ENCODE measurements at regions not wholly inside any gene's neighbourhood (a gene's known extent, or its start where the extent isn't known, plus 50 kb on each side); places are given as distances from the start of the nearest gene placed in this dataset.

DNA sequence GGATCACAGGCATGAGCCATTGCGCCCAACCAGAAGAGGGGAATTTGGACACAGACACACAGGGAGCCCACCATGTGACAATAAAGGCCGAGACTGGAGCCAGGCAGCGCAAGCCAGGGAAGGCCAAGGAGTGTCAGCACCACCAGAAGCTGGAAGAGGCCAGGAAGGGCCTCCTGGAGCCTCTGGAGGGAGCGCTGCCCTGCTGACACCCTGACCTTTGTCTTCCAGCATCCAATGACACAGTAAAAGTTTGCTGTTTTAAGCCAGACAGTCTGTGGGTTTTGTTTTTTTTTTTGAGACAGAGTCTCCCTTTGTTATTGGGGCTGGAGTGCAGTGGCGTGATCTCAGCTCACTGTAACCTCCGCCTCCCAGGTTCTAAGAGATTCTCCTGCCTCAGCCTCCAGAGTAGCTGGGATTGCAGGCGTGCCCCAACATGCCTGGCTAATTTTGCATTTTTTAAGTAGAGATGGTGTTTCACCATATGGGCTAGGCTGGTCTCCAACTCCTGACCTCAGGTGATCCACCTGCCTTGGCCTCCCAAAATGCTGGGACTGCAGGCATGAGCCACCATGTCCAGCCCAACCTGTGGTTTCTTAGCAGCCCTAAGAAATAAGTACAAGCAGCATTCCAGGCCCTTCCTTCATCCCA is 215.8 kb downstream of the CTTN start:
- DNase-seq = no peak

DNA sequence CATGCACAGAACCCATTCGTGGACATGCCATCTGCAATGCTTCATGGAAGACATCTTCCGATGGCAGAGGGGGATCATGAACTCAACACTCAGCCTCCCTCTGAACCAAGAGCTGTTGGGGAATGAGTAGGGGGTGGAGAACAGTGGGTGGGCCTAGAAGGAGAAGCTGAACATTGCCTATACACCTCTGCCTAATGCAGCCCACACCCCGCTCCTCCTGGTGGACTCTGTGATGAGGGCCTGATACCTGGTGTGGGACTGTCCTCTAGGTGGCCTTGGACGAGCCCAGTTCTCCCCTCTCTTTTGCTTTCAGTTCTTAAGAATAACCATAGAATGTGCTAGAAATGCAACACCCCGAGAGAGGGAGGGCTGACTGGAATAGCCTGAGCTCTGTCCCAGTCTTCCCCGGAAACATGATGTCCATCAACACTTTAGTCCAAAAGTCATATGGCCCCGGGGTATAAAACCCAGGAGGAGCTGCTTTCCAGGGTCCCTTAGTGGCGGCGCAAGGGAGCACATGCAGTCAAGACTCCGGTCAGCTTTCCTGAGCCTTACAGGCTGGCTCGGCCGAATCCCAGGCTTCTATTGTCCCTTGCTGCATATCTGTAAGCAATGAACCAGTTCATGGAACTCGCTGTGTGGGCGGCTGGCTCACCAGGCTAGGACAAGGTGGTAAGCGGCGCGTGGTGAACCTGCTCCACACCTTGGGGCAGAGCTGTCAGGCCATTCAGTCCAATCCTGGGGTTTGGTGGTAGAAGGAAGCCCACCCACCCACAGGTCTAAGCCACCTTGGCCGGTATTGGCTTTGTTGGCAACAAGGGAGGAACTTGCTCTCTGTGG is 216.9 kb downstream of the CTTN start:
- no peak for DNase-seq

DNA sequence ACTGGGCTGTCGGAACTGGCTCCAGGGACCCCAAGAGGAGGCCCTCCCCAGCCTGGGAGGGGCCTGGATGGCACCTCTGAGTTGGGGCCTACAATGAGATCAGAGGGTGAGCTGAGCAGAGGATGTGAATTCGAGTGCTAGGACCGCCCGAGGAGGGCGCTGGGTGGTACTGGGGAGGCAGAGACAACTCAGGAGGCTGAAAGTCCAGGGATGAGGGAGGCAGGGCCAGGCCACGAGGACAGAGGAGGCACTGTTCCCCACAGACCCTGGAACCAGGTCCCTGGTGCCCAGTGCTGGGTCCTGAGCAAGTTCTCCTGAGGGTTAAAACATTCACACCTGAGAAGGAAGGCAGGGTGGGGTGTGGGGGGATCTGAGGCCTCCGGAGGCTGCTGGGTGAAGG is 218.0 kb downstream of the CTTN start:
- no peak for DNase-seq

DNA sequence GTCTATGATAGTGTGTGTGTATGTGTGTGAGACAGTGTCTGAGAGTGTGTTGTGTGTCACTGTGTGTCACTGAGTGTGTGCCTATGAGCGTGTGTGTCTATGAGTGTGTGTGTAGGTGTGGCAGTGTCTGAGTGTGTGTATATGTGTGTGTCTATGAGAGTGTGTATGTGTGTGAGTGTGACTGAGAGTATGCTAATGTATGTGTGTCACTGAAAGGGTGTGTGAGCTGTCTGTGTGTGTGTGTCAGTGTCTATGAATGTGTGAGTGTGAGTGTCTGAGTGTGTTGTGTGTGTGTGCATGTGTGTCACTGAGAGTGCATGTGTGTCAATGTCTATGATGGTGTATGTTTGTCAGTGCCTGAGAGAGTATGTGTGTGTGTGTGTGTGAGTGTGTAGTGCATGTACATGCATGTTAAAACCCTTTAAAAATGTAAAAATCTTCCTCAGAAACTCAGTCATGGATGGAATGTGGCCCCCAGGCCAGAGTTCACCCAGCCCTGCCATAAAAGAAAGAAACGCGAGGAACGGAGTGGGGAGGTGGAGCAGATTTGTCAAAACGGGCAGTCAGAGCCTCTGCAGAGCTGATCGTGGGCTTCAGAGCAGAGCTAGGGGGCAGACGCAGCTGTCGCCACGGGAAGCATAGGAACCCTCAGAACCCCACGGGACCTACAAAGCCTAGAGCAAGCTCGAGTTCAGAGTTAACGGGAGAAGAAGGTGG is 218.8 kb downstream of the CTTN start:
- DNase-seq = no peak

DNA sequence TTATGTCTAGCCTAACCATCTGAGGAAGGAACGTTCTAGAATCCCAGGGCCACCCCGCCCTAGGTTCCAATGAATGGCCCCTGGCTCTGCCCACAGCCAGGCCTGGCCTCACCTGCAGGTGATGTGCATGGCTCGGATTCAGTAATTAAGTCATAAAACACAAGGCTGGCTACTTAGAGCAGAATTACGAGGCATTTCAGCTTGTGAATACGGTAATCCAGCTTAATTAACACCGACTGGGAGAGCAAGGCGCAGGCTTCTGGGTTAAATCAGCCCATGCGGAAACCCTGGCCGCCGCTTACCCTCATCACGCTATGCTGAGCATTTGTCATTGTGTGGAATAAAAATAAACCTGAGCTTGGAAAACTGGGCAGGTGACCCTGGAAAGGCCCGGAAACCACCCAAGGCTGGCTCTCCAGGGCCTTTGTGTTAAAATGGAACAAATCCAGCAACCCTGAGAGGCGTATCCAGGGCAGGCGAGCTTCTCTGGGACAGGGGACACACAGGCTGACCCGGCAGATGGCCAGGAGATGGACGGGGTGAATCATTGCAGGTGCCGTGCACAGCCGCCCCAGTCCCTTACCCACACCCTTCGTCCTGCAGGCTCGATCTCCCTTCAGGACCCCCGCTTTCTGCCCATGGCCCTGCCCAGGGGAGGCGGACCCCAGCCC is 220.2 kb downstream of the CTTN start:
- DNase-seq = no peak

DNA sequence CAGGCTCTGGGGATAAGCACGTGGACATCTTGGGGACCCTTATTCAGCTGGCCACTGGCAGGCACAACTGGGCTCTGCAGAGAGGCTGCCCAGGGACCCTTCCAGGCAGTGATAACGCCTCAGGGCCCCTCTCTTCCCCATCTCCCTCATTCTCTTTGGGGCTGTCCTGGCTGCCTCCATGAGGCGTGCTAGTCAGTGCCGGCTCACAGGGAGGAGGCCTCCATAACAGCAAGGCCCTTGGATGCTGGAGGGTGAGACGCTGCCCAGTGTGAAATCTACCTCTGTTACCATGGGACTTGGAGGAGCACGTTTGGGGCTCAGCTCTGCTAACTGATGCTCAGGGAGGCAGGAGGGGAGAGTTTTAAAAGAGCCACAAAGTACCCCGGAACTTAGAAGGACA is 221.3 kb downstream of the CTTN start:
- DNase-seq = no peak

DNA sequence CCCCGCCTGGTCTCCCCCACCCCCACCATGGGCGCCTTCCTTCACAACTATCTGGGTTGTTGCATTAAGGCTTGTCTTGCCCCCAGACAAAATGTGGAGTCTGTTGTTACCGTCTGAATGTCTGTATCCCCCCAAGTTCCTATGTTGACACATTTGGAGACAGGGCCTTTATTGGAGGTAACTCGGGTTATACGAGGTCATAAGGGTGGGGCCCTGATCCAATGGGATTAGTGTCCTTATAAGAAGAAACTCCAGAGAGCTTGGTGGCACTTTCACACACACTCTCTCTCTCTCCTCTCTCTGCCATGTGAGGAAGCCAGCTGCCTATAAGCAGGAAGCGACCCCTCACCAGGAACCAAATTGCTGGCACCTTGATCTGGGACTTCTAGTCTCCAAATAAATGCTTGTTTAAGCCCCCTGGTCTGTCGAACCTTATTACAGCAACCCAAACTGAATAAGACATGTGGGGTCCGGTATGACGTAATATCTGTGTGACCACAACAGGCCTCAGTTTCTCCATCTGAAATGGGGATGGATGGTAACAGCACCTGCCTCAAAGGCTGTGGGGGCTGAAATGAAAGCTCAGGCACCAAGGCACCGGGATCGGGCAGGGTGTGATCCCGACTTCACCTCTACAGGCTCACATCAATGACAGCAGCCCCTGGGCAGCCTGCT is 222.3 kb downstream of the CTTN start:
- DNase-seq = no peak

DNA sequence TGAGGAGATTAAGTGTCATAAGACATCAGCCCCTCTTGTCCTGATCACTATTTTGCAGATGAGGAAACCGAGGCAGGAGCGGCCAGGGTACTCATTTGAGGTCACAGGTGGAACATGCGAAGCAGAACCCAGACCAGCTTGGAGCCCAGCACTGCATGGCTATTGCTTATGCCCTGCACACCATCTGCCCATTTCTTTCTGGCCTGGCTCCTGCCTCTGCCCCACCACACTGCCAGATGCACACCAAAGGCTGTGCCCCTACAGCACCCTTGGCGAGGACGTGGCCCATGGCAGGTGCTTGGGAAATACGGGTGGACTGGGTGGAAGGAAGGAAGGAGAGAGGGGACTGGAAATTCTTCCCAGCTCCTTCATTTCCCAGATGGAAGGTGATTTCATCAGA is 222.9 kb downstream of the CTTN start:
- no peak for DNase-seq

DNA sequence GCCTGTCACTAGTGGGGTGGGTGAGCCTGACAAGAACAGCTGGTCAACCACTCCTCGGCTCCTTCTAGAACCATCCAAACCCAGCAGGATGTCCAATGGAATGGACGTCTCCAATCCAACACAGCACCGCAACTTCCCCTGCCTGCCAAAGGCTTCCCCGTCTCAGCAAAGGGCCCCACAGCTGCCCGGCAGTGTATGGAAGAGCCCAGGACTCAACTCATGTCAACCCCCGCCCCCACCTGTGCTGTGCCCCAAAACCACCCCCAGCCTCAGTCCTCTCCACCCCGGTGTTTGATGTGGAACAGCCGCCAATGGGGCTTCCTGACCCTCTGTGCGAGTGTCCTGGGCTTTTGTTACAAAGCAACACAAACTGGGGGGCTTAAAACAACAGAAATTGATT is 223.8 kb downstream of the CTTN start:
- no peak for DNase-seq

DNA sequence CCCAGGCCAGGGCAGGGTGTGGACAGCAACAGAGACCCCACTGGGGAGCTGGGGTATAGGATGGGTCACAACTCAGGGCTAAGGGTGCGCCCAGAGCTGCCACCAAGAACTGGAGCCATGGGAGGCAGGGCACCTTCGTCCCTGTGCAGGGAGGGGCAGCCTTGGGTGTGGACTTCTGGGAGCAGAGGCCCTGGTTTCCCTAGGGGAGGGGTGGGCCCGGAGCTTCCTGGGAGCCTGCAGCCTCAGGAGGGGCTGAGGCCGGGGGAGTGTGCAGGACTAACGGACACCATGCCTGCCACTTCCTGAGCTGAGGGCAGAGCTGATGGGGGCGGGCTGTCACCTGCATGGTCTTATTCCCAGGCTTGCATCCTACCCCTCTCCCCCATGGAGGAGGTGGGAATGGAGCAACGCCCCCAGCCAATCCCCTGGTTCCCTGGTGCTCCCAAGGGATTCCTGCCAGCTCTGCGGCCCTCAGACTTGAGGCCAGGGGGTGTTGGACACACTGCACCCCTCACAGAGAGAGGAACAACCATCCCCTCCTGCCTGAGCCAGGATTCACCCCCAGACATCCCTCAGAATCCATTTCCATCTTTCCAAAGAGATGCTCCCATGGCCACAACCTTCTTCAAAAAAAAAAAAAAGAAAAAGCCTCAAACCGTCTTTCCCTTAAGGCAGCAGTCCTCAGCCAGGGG is 225.7 kb downstream of the CTTN start:
- no peak for DNase-seq

DNA sequence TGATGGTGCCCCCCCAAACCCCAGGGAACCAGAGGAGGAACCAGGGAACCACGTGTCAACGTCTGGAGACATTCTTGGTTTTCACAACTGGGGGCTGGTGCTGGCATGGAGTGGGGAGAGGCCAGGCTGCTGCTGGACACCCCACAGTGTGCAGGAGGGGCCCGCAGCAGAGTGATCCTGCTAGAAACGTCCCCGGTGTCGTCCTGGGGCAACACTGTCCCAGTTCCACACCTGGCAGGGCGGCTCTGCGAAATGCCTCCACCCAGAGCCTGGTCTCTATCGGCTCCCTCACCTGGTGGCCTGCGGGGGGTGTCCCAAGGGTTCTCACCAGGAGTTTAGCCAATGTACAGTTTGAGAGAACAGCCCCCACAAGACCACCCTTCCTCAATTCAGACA is 226.3 kb downstream of the CTTN start:
- DNase-seq = no peak

DNA sequence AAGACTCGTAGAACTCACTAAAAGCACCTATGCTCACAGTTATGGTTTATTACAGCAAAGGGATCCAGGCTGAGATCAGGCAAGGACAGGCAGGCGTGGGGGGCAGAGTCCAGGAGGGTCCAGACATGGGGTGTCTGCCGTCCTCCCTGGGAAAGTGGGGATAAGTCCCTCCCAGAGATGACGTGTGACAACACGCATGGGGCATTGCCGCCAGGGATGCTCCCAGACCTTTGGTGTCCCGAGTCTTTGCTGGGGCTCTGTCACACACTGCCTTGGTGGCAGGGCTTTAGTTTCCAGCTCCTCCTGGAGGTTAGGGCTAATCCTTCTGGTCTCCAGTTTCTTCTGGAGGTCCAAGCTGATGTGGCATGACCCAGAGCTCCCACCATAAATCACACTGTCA is 226.7 kb downstream of the CTTN start:
- no peak for DNase-seq

DNA sequence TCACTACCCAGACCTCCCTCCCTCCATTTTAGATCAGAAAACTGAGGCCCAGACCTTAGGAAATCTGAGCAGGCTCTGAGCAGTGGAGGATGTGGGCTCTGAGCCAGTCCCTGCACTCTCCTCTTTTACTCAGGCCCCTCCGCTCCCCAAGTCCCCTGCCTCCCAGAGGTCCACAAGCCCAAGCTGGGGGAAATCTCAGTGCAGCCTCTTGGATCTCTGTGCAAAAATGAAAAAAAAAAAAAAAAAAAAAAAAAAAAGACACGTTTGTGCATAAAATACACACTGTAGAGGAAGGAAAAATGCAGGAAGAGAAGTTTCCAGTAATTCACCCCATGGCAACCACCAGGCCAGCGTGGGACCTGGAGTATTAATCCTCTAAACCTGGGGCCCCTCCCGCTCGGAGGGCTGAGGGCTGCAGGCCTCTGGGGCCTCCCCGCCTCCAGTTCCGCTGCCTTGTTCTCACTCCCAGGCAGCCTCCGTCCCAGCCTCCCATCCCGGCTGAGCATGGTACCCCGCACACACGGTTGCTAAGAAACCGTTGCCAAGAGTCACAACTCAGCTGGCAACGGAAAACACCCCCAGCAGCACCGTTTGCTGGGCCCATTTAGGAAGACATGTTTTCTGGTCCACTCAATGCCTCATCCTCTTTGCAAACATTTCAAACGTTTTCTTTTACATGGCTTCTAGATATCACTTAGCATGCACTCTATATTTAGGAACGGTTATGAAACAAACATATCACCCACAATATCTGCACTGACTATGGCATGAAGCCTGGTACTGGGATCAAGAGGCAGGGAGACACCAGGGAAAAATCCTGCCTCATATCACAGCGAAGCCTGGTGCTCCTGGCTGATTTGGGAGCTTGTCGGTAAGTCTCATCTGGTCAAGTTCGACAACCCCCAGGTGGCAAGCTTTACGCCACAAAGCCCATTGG is 227.5 kb downstream of the CTTN start:
- DNase-seq = no peak

DNA sequence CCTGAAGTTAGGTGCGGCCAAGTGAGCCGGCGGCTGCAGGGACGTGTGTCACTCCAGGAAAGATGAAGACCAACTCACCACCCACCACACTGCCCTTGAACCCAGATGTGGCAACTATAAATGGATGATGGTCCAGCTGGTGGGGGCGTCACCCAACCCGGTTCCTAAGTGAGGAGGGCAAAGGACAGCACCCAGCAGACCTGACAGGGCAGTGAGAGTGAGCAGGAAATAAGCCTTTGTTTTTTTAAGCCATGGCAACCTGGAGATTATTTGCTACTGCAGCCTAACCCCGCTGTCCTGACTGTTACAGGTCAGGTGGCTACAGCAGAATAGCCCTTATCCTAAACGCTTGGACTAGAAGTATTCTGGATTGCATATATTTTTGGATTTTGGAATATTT is 228.9 kb downstream of the CTTN start:
- DNase-seq = no peak

DNA sequence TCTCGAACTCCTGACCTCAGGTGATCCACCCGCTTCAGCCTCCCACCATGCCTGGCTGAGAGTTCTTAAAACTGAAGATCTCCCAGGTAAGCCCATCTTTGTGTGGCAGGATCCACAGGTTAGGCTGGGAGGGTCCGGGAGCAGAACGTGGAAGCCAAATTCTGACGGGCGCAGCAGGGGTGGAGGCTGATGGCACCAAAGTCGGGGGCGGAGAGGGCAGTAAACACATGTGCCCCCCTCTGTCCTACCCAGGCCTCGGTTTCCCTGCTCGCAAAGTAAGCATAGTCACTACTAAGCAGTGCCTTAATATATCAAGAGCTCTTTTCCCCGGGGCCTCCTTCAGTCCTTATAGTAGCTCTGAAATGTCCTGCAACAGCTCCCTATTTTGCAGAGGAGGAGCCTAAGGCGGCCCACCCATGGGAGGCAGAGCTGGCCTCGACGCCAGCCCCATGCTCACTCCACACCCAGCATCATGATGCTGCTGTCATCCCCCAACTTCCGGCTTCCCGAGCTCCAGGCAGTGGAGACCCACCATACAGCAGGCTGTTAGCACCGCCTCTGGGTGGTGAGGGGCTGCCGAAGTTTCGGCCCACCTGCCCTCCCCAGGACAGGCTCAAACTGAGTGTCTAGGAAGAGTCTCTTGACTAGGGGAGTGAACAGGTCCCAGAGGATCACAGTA is 230.0 kb downstream of the CTTN start:
- no peak for DNase-seq

DNA sequence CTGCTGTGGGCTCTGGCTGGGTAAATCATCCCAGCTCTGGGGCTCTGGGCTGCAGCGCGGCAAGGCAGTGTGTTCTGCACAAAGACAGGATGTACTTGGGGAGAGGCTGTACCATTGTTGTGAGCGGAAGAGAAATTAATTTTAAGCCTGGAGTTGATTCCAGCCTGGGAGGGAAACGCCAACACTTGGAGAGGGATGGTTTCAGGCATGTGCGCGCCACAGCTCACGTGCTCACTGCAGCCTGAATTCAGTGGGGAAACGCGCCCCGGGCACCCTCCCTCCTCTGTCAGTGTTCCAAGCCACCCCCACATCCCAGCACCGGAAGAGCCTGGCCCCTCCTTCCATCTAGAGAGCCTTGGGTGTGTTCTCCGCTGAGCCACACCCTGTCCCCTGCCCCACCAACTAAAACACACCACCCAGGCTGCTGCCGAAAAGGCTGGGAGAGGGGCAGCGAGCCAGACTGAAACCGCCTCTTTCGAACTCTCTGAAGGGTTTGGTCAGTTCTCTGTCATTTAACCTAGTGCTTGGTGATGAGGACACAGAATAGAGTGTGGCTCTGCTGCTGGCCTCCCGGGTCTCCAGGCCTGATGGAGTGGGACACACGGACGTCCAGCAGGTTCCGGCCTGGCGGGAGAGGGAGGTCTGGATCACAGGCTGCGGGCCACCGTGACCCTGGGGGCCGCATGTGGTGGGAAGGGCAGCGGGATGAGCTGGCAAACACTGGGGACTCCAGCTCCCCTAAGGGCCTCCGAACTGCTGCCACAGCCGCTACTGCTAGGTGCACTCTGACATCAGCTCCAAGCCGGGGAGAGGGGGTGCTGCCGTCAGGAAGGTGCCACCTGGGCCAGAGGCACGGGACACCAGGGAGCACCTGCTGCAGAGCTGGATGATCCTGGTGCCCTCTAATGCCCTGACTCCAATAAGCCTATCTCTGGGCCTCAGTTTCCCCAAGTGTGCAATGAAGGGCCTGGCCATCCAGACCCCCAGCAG is 230.8 kb downstream of the CTTN start:
- peak; percentile 91 for DNase-seq

DNA sequence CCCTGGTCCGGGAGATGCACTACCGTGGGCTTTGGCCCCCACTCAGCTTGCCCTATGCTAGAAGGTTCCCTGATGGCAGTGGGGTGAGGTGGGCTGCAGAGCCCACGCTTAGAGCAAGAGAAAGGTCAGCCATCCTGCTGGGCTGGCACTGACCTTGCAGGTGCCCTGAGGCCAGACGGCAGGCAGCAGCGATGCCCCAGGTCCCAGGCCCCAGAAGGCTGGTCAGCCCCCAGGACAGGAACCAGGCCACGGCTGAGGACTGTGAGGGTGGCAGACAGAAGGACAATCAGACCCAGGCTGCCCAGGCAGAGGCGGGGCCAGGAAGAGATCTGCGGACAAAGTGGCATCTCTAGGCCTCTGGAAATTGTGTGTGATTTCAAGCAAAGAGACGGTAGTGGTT is 231.7 kb downstream of the CTTN start:
- DNase-seq = no peak

DNA sequence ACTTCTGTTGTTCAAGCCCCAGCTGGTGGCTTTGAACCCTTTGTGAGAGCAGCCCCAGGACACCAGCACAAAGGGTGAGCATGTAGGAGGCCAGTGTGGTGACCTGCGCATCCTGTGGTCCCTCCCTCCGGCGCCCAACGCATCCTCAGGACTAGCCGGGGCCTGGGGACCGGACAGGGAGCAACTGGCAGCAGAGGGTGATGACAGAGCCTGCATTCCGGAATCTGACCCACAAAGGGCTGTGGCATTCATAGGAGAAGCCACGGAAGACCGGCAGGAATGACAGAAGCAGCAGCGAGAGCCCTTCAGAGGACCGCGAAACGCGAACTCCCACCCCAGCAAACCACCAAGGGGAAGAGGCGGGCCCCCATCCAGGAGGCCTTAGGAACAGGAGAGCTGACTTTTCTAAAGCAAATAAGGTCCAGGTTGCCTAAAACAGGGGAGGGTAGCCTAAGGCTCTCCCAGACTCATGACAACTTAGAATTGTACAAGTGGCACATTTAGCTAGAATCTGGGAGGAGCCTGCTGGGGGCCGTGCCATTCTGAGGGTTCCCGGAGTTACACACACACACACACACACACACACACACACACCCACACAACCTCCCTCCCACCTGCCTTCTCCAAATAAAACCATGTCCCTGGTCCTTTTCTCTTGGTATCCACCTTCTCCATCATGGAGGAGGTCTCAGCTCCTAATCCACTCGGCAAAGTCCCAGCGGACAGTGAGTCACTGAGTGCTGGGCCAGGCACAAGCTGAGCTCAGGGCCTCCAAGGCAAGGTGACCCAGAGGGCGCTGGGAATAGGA is 232.7 kb downstream of the CTTN start:
- no peak for DNase-seq

All from RPMI8226 (cell line).